T-helper 17 cell (primary cell): ENCODE measurements at regions not wholly inside any gene's neighbourhood (a gene's known extent, or its start where the extent isn't known, plus 50 kb on each side); places are given as distances from the start of the nearest gene placed in this dataset.

Experiments used
- ATAC-seq: fragments of 150-1000 bp; cut with Tn5 transposase; 2 replicates; pipeline ENCODE4 v1.10.0; 2021; ENCODE audit warnings: mild to moderate bottlenecking, moderate library complexity
- DNase-seq, 3 donors: peaks; one replicate each; pipeline versions ENCODE4 v3.0.0 to v3.0.0-alpha.2; 2020 to 2021
- H3K9me3 ChIP-seq: one replicate; pipeline ENCODE4 v1.7.0; 2013; ENCODE audit warnings: low read length, mild to moderate bottlenecking; ENCODE audit not compliant: control insufficient read depth, poor library complexity, severe bottlenecking
- H3K27ac Mint-ChIP-seq: one replicate; pipeline ENCODE4 v1.8.0; 2022; ENCODE audit warnings: mild to moderate bottlenecking, moderate library complexity, mixed read lengths
- H3K27me3 Mint-ChIP-seq: one replicate; pipeline ENCODE4 v1.8.0; 2022; ENCODE audit warnings: mixed read lengths
- H3K36me3 Mint-ChIP-seq: one replicate; pipeline ENCODE4 v1.8.0; 2022; ENCODE audit warnings: low read depth, mixed read lengths
- H3K4me1 Mint-ChIP-seq: one replicate; pipeline ENCODE4 v1.8.0; 2022; ENCODE audit warnings: mild to moderate bottlenecking, mixed read lengths
- H3K4me3 Mint-ChIP-seq: one replicate; pipeline ENCODE4 v1.8.0; 2022; ENCODE audit warnings: mild to moderate bottlenecking, moderate library complexity, mixed read lengths

GRCh38 chr4:180057299-180057721 lies 2185.9 kb upstream of the TENM3 start:
- Mint-ChIP-seq H3K27me3 (peaks cover 27% of the 10 kb centered on the region), H3K4me3 (no peak overlapping the region), H3K4me1 (peaks cover 3% of the 10 kb centered on the region), H3K27ac (no peak overlapping the region), H3K36me3 (no peaks in the 10 kb centered on the region)
- no peaks in the 10 kb centered on the region for H3K9me3 ChIP-seq
- no peak for ATAC-seq
- DNase-seq: no peak

GRCh38 chr4:180057891-180058671 lies 2185.1 kb upstream of the TENM3 start:
- ATAC-seq (no peak), DNase-seq (no peak)
- Mint-ChIP-seq H3K36me3 (no peaks in the 10 kb centered on the region), H3K4me1 (peaks cover 3% of the 10 kb centered on the region), H3K27me3 (peaks cover 27% of the 10 kb centered on the region), H3K27ac (no peak overlapping the region), H3K4me3 (peak overlapping the region; percentile 25)
- H3K9me3 ChIP-seq: no peaks in the 10 kb centered on the region

- peaks cover 27% of the 10 kb centered on the region for H3K27me3 Mint-ChIP-seq
- DNase-seq (no peak), ATAC-seq (no peak)
- peaks cover 3% of the 10 kb centered on the region for H3K4me1 Mint-ChIP-seq
- no peak overlapping the region for H3K27ac Mint-ChIP-seq
- H3K36me3 Mint-ChIP-seq: no peaks in the 10 kb centered on the region
- no peak overlapping the region for H3K4me3 Mint-ChIP-seq
- H3K9me3 ChIP-seq: no peaks in the 10 kb centered on the region
Observed at GRCh38 chr4:180058691-180059215, 2184.4 kb upstream of the TENM3 start.

- H3K27me3 Mint-ChIP-seq: peaks cover 27% of the 10 kb centered on the region
- H3K9me3 ChIP-seq: no peaks in the 10 kb centered on the region
- no peak for ATAC-seq
- no peak overlapping the region for H3K27ac Mint-ChIP-seq
- H3K4me1 Mint-ChIP-seq: peaks cover 3% of the 10 kb centered on the region
- H3K36me3 Mint-ChIP-seq: no peaks in the 10 kb centered on the region
- no peak for DNase-seq
- peak overlapping the region; percentile 57 for H3K4me3 Mint-ChIP-seq
Observed at GRCh38 chr4:180059216-180059881, 2183.9 kb upstream of the TENM3 start.

- Mint-ChIP-seq H3K36me3 (no peaks in the 10 kb centered on the region), H3K27me3 (peaks cover 27% of the 10 kb centered on the region), H3K4me1 (peaks cover 3% of the 10 kb centered on the region), H3K4me3 (no peak overlapping the region), H3K27ac (no peak overlapping the region)
- no peaks in the 10 kb centered on the region for H3K9me3 ChIP-seq
- ATAC-seq (no peak), DNase-seq (no peak)
Observed at GRCh38 chr4:180060159-180060889, 2182.9 kb upstream of the TENM3 start.

- Mint-ChIP-seq H3K4me3 (no peak overlapping the region), H3K27me3 (no peaks in the 10 kb centered on the region), H3K4me1 (no peaks in the 10 kb centered on the region), H3K36me3 (no peaks in the 10 kb centered on the region), H3K27ac (no peak overlapping the region)
- ATAC-seq: no peak
- no peaks in the 10 kb centered on the region for H3K9me3 ChIP-seq
- no peak for DNase-seq
Observed at GRCh38 chr4:180081072-180081471, 2162.1 kb upstream of the TENM3 start.

GRCh38 chr4:180084561-180084960 lies 2158.6 kb upstream of the TENM3 start:
- no peak for ATAC-seq

GRCh38 chr4:180086480-180087190 lies 2156.6 kb upstream of the TENM3 start:
- no peaks in the 10 kb centered on the region for H3K4me1 Mint-ChIP-seq
- ATAC-seq: no peak
- H3K27ac Mint-ChIP-seq: no peak overlapping the region
- no peak overlapping the region for H3K4me3 Mint-ChIP-seq
- no peaks in the 10 kb centered on the region for H3K36me3 Mint-ChIP-seq
- H3K9me3 ChIP-seq: no peaks in the 10 kb centered on the region
- DNase-seq: no peak
- no peaks in the 10 kb centered on the region for H3K27me3 Mint-ChIP-seq

More at GRCh38 chr4:180084561-180084960, 2158.6 kb upstream of the TENM3 start:
- Mint-ChIP-seq H3K36me3 (no peaks in the 10 kb centered on the region), H3K27ac (no peak overlapping the region), H3K4me1 (no peaks in the 10 kb centered on the region), H3K4me3 (no peak overlapping the region), H3K27me3 (no peaks in the 10 kb centered on the region)
- H3K9me3 ChIP-seq: no peaks in the 10 kb centered on the region
- DNase-seq: no peak

GRCh38 chr4:180098586-180098985 lies 2144.6 kb upstream of the TENM3 start:
- no peaks in the 10 kb centered on the region for H3K9me3 ChIP-seq
- no peak for ATAC-seq
- H3K27ac Mint-ChIP-seq: no peak overlapping the region
- H3K36me3 Mint-ChIP-seq: no peaks in the 10 kb centered on the region
- H3K4me1 Mint-ChIP-seq: no peaks in the 10 kb centered on the region
- H3K4me3 Mint-ChIP-seq: no peak overlapping the region
- H3K27me3 Mint-ChIP-seq: no peaks in the 10 kb centered on the region
- DNase-seq: no peak

- DNase-seq: no peak
- Mint-ChIP-seq H3K27me3 (no peaks in the 10 kb centered on the region), H3K4me3 (no peak overlapping the region), H3K27ac (no peak overlapping the region), H3K4me1 (no peaks in the 10 kb centered on the region), H3K36me3 (no peaks in the 10 kb centered on the region)
- no peaks in the 10 kb centered on the region for H3K9me3 ChIP-seq
- no peak for ATAC-seq
Observed at GRCh38 chr4:180099957-180100356, 2143.2 kb upstream of the TENM3 start.

- DNase-seq (no peak), ATAC-seq (no peak)
- no peaks in the 10 kb centered on the region for H3K4me1 Mint-ChIP-seq
- no peaks in the 10 kb centered on the region for H3K36me3 Mint-ChIP-seq
- no peak overlapping the region for H3K27ac Mint-ChIP-seq
- no peaks in the 10 kb centered on the region for H3K27me3 Mint-ChIP-seq
- H3K9me3 ChIP-seq: no peaks in the 10 kb centered on the region
- H3K4me3 Mint-ChIP-seq: no peak overlapping the region
Observed at GRCh38 chr4:180100433-180101344, 2142.5 kb upstream of the TENM3 start.
